Transverse colon (tissue), 4 donors: ENCODE measurements at regions not wholly inside any gene's neighbourhood (a gene's known extent, or its start where the extent isn't known, plus 50 kb on each side); places are given as distances from the start of the nearest gene placed in this dataset.

ENCODE experiments used
- DNase-seq: peaks from one replicate; pipeline ENCODE4 v3.0.0-alpha.2; 2019
- H3K27ac ChIP-seq, 4 donors: fragments of 200-600 bp; sonication (generic); 2 replicates each; pipeline ENCODE4 v1.5.1; 2016 to 2018; ENCODE audit warnings: inconsistent platforms in 4 of 4
- H3K27me3 ChIP-seq: fragments of 200-600 bp; sonication (generic); 2 replicates; pipeline ENCODE4 v1.5.1; 2017; ENCODE audit warnings: inconsistent platforms
- H3K36me3 ChIP-seq, 4 donors: fragments of 200-600 bp; sonication (generic); 2 replicates each; pipeline ENCODE4 v1.5.1; 2017 to 2019; ENCODE audit warnings: inconsistent platforms in 4 of 4
- H3K4me1 ChIP-seq, 4 donors: fragments of 200-600 bp; sonication (generic); 2 replicates each; pipeline ENCODE4 v1.5.1; 2017 to 2020; ENCODE audit warnings: inconsistent platforms in 4 of 4
- H3K4me3 ChIP-seq, 4 donors: fragments of 200-600 bp; sonication (generic); 1 replicate in 1 of 4; 2 replicates in 3 of 4; pipeline versions ENCODE4 v1.5.1 to v1.6.1; 2017 to 2019; ENCODE audit warnings: inconsistent platforms in 4 of 4
- H3K9me3 ChIP-seq, 2 donors: fragments of 200-600 bp; sonication (generic); 2 replicates each; pipeline ENCODE4 v1.5.1; 2017 to 2019; ENCODE audit warnings: inconsistent platforms in 2 of 2
- CTCF ChIP-seq, 5 experiments: fragments of 200-600 bp in 3 of 5; fragments of 450-650 bp in 2 of 5; sonication (generic) in 3 of 5; IDR thresholded peaks; 1 replicate in 2 of 5; 2 replicates in 3 of 5; pipeline ENCODE4 v1.5.1; 2016 to 2017; ENCODE audit warnings: antibody characterized with exemption in 5 of 5, inconsistent platforms in 3 of 5, mild to moderate bottlenecking in 2 of 5, moderate library complexity in 1 of 5
- EP300 ChIP-seq: sonication (generic); formaldehyde crosslinking; IDR thresholded peaks from one replicate; pipeline ENCODE4 v1.6.1; 2017; ENCODE audit warnings: antibody characterized with exemption, low read depth
- POLR2A ChIP-seq: fragments of 450-650 bp; IDR thresholded peaks from one replicate; pipeline ENCODE4 v1.6.1; 2016; ENCODE audit warnings: antibody characterized with exemption, mild to moderate bottlenecking, moderate library complexity
- POLR2AphosphoS5 ChIP-seq, 3 donors: sonication (generic); formaldehyde crosslinking; IDR thresholded peaks; one replicate each; pipeline ENCODE4 v1.6.1; 2016; ENCODE audit warnings: antibody characterized with exemption in 3 of 3
- WGBS, 2 donors: methylation state at CpG; one replicate each; pipeline ENCODE4 v1.1.5; 2018; ENCODE audit warnings: low coverage in 1 of 2; 5-methylcytosine and 5-hydroxymethylcytosine counted together
- in situ Hi-C, 4 donors: fragments of 200-750 bp; cut with MboI; loops; one replicate each; pipeline versions ENCODE4 v1.15.0 to v1.15.1; 2017; ENCODE audit warnings: low sequenced_read_pairs in 3 of 4, low pct_ligation_motif_present in 1 of 4, low pct_unique_long_range_greater_than_20kb in 1 of 4
- intact Hi-C: fragments of 100-400 bp; cut with DNase I; formaldehyde crosslinking; loops from one replicate; pipeline ENCODE4 v1.15.1; 2023; ENCODE audit warnings: low total_unique reads

DNA sequence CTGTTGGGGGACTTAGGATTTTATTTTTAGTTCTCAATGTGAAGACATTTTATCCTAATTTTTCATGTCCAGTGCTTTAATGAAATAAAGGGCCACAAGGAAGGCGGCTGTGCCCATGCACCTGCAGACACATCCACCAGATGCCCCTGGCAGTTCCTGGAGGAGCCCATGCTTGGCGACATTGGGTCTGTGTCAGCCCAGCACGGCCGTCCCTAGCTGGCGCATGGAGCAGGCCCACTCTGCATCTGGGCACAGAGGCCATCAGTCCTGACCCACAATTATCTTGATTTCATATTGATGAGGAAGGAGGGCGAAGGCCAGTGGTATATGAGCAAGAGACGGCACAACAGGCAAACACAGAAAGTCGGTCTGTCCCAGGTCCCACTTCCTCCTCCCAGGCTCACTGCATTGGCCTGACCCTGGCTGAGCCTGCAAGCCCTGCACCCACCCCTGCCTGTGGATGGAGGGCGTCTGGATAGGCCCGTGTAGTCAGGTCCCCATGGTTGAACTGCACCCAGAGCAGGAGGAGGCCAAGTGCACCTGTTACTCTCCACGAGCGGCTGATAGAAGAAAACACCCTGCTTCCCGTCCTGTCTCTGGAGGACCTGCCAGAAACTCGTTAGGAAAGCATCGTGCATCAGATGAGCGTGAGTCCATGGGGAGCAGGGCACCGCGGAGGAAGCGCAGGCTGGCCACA is 296.9 kb downstream of the BRD1 start:
- 68 to 84% methylated on average over 5 to 19 of the region's 19 CpGs for WGBS, 2 donors
- in situ Hi-C loops: no loop called here
- no peak overlapping the region for H3K4me3 ChIP-seq
- H3K27ac ChIP-seq: no peak overlapping the region
- intact Hi-C loops: no loop called here
- DNase-seq: no peak
- H3K27me3 ChIP-seq: no peaks in the 10 kb centered on the region
- no peaks in the 10 kb centered on the region for H3K9me3 ChIP-seq
- H3K36me3 ChIP-seq: no peaks in the 10 kb centered on the region
- no peaks in the 10 kb centered on the region for H3K4me1 ChIP-seq
- no peak for TF ChIP-seq EP300
- TF ChIP-seq CTCF (IDR thresholded peaks at IDR 0.05): no peak
- no peak for TF ChIP-seq POLR2AphosphoS5 (IDR thresholded peaks at IDR 0.05)
- TF ChIP-seq POLR2A: no peak

- no peak for TF ChIP-seq EP300
- TF ChIP-seq POLR2A: no peak
- no peak for TF ChIP-seq CTCF (IDR thresholded peaks at IDR 0.05)
- TF ChIP-seq POLR2AphosphoS5 (IDR thresholded peaks at IDR 0.05): no peak
- DNase-seq: no peak
- no peak overlapping the region for H3K27ac ChIP-seq
- intact Hi-C loops: loop anchor here (5.0 kb wide), 1 partner anchor 1331 kb away; no protein-coding TSS in a partner anchor
- no peaks in the 10 kb centered on the region for H3K36me3 ChIP-seq
- no peak overlapping the region for H3K4me3 ChIP-seq
- in situ Hi-C loops: no loop called here
- no peaks in the 10 kb centered on the region for H3K27me3 ChIP-seq
- WGBS, 2 donors: 60% methylated on average over 6 of the region's 6 CpGs; no CpG with 5 or more reads in 1 of the 2 donors
- no peaks in the 10 kb centered on the region for H3K9me3 ChIP-seq
- no peaks in the 10 kb centered on the region for H3K4me1 ChIP-seq
Observed at GRCh38 chr22:49528420-49528720, 299.3 kb downstream of the BRD1 start.

DNA sequence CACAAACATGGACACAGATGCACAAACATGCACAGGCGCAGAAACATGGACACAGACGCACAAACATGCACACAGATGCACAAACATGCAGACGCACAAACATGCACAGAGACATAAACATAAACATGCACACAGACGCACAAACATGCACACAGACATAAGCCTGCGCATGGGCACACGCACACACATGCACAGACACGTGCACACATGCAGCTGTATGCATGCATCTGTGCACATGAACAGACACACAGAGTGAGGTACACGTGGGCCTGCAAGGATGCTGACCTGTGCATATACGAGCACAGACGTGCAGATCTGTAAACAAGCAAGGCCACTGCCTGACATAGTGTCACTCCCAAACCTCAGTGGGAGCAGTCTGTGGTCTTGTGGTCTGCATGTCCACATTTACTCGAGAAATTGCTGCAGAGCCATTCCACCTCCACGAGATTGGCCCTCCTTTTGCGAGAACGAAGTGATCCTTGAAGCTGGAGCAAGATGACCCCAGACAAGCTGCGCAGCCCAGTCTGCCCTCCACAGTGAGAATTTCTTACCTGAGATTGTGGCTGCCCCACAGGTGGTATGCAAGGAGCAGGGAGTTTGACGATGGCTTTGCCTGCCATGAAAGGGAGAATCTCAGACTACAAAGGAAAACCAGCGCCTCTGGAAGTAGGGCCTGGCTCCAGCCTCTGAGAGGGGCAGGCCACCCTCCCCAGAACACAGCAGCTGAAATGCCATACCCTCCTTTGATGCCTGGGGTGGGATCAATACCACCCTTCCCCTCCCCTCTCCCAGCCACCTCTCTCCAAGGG is 299.9 kb downstream of the BRD1 start:
- no peak overlapping the region for H3K4me3 ChIP-seq
- in situ Hi-C loops (no loop called here), intact Hi-C loops (loop anchor here (5.0 kb wide), 1 partner anchor 1331 kb away; no protein-coding TSS in a partner anchor)
- no peak overlapping the region for H3K27ac ChIP-seq
- H3K4me1 ChIP-seq: no peaks in the 10 kb centered on the region
- H3K36me3 ChIP-seq: no peaks in the 10 kb centered on the region
- TF ChIP-seq POLR2AphosphoS5 (IDR thresholded peaks at IDR 0.05) (no peak), EP300 (no peak), POLR2A (no peak), CTCF (IDR thresholded peaks at IDR 0.05) (no peak)
- no peak for DNase-seq
- WGBS, 2 donors: 79 to 86% methylated on average over 4 to 17 of the region's 17 CpGs
- no peaks in the 10 kb centered on the region for H3K27me3 ChIP-seq
- no peaks in the 10 kb centered on the region for H3K9me3 ChIP-seq

DNA sequence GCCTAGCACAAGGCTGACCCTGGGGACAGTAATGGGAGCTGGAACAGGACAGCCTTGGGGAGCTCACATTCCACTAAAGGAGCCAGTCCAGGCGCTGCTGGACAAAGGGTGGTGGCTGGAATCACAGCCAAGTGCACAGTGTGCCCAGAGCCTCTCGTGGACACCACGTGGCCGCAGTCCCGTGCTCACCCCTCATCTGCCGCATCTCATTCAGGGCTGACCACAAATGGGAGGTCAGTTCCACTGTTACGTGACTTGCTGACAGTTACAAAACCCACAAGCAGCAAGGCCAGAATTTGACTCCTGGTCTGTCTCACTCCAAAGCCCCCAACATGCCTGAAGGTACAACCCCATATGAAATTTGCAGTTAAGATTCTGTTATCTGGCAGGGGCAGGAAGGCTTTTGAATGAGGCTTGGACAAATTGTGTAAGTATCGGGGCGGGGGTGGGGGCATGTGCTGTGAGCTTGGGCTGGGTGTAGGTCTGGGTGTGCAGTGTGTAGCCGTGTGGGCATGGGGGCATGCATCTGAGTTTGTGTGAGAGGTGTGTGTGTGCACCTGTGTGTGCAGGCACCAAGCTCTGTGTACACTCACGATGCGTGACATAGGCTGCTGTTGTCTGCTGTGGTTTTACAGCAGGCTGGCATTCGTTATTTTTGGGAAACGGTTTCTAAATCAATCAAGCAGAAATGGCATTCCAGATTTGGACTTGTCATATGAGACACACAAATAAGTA is 301.7 kb downstream of the BRD1 start:
- 60% methylated on average over 14 of the region's 14 CpGs; no CpG with 5 or more reads in 1 of the 2 donors for WGBS, 2 donors
- Histone ChIP-seq H3K27me3 (no peaks in the 10 kb centered on the region), H3K9me3 (no peaks in the 10 kb centered on the region), H3K4me3 (no peak overlapping the region), H3K4me1 (no peaks in the 10 kb centered on the region), H3K27ac (no peak overlapping the region), H3K36me3 (no peaks in the 10 kb centered on the region)
- in situ Hi-C loops (no loop called here), intact Hi-C loops (loop anchor here (5.0 kb wide), 1 partner anchor 1329 kb away; no protein-coding TSS in a partner anchor)
- no peak for TF ChIP-seq POLR2A
- TF ChIP-seq CTCF (IDR thresholded peaks at IDR 0.05): no peak
- TF ChIP-seq POLR2AphosphoS5 (IDR thresholded peaks at IDR 0.05): no peak
- TF ChIP-seq EP300: no peak
- DNase-seq: no peak
